GM20000 (cell line): ENCODE measurements at regions not wholly inside any gene's neighbourhood (a gene's known extent, or its start where the extent isn't known, plus 50 kb on each side); places are given as distances from the start of the nearest gene placed in this dataset.

Experiments
- DNase-seq: peaks from one replicate; pipeline ENCODE4 v3.0.0; 2012; ENCODE audit warnings: low spot score
- CTCF ChIP-seq: IDR thresholded peaks from 2 replicates; pipeline ENCODE4 v1.5.1; 2012; ENCODE audit warnings: mild to moderate bottlenecking, control low read depth; ENCODE audit errors: extremely low read depth, missing control alignments

- DNase-seq = no peak
- TF ChIP-seq CTCF = no peak
Observed at GRCh38 chr14:46290706-46291105, 360.9 kb downstream of the RPL10L start.

GRCh38 chr14:46279776-46280175 lies 371.8 kb downstream of the RPL10L start:
- TF ChIP-seq CTCF = no peak
- no peak for DNase-seq

GRCh38 chr14:46279327-46279726 lies 372.3 kb downstream of the RPL10L start:
- no peak for DNase-seq
- no peak for TF ChIP-seq CTCF

GRCh38 chr14:46259536-46259935 lies 392.0 kb downstream of the RPL10L start:
- no peak for DNase-seq
- no peak for TF ChIP-seq CTCF

GRCh38 chr14:46256381-46256780 lies 395.2 kb downstream of the RPL10L start:
- no peak for TF ChIP-seq CTCF
- DNase-seq = no peak

- DNase-seq = no peak
Observed at GRCh38 chr14:46250113-46250703, 401.4 kb downstream of the RPL10L start.

More at GRCh38 chr14:46250113-46250703, 401.4 kb downstream of the RPL10L start:
- no peak for TF ChIP-seq CTCF
